BLaER1 (cell line): ENCODE measurements at regions not wholly inside any gene's neighbourhood (a gene's known extent, or its start where the extent isn't known, plus 50 kb on each side); places are given as distances from the start of the nearest gene placed in this dataset.

ENCODE experiments used
- H3K27ac ChIP-seq: shearing (Covaris generic); formaldehyde crosslinking; 2 replicates; pipeline ENCODE4 v1.8.1; 2022
- H3K27me3 ChIP-seq: shearing (Covaris generic); formaldehyde crosslinking; 2 replicates; pipeline ENCODE4 v1.8.1; 2022
- H3K36me3 ChIP-seq: shearing (Covaris generic); formaldehyde crosslinking; 2 replicates; pipeline ENCODE4 v1.8.1; 2022
- H3K4me1 ChIP-seq: shearing (Covaris generic); formaldehyde crosslinking; 2 replicates; pipeline ENCODE4 v1.8.1; 2022
- H3K4me2 ChIP-seq: shearing (Covaris generic); formaldehyde crosslinking; 2 replicates; pipeline ENCODE4 v1.8.1; 2022
- H3K4me3 ChIP-seq: shearing (Covaris generic); formaldehyde crosslinking; 2 replicates; pipeline ENCODE4 v1.8.1; 2022
- H3K9ac ChIP-seq: shearing (Covaris generic); formaldehyde crosslinking; 2 replicates; pipeline ENCODE4 v1.8.1; 2022
- H3K9me3 ChIP-seq: shearing (Covaris generic); formaldehyde crosslinking; 2 replicates; pipeline ENCODE4 v1.8.1; 2022
- H4K20me1 ChIP-seq: shearing (Covaris generic); formaldehyde crosslinking; 2 replicates; pipeline ENCODE4 v1.8.1; 2022
- Cebpa-rat ChIP-seq: shearing (Covaris generic); IDR thresholded peaks from 2 replicates; pipeline ENCODE4 v1.8.1; 2022

GRCh38 chr14:43249116-43249515 lies 1258.0 kb downstream of the FSCB start:
- H3K27me3 ChIP-seq = no peaks in the 10 kb centered on the region
- no peaks in the 10 kb centered on the region for H3K4me1 ChIP-seq
- no peak overlapping the region for H3K27ac ChIP-seq
- H3K4me2 ChIP-seq = no peak overlapping the region
- no peak overlapping the region for H3K9ac ChIP-seq
- no peak for TF ChIP-seq Cebpa-rat
- H3K9me3 ChIP-seq = no peaks in the 10 kb centered on the region
- H3K4me3 ChIP-seq = no peak overlapping the region
- no peaks in the 10 kb centered on the region for H3K36me3 ChIP-seq
- no peaks in the 10 kb centered on the region for H4K20me1 ChIP-seq

GRCh38 chr14:43247877-43248276 lies 1259.2 kb downstream of the FSCB start:
- no peaks in the 10 kb centered on the region for H3K9me3 ChIP-seq
- no peak overlapping the region for H3K27ac ChIP-seq
- no peak overlapping the region for H3K4me2 ChIP-seq
- H3K4me1 ChIP-seq = no peaks in the 10 kb centered on the region
- no peak overlapping the region for H3K4me3 ChIP-seq
- no peaks in the 10 kb centered on the region for H3K36me3 ChIP-seq
- TF ChIP-seq Cebpa-rat = no peak
- H3K9ac ChIP-seq = no peak overlapping the region
- no peaks in the 10 kb centered on the region for H3K27me3 ChIP-seq
- H4K20me1 ChIP-seq = no peaks in the 10 kb centered on the region

- Histone ChIP-seq H3K27ac (no peak overlapping the region), H3K9ac (no peak overlapping the region), H3K4me2 (no peak overlapping the region), H3K4me1 (no peaks in the 10 kb centered on the region), H3K36me3 (no peaks in the 10 kb centered on the region), H3K9me3 (no peaks in the 10 kb centered on the region), H3K4me3 (no peak overlapping the region), H3K27me3 (no peaks in the 10 kb centered on the region), H4K20me1 (no peaks in the 10 kb centered on the region)
- TF ChIP-seq Cebpa-rat = no peak
These were observed 1262.9 kb downstream of the FSCB start for GRCh38 chr14:43244142-43244625.

DNA sequence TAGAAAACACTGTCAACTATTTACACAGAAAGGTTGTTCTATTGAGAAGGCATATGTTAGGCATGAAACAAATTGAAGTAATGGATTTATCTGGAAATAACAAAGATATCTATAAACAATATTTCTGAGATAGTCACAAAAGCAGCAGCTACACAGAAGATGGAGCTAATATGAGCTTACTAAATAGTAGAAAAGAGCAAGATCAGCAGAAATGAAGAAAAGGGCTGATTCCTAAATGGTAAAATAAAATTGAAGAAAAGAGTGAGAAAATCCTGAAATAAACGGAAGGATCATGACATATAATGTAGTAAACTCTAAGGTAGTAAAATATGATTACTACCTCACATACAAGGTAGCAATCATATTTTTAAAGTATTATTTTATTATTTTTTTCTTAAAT lies 1263.9 kb downstream of the FSCB start:
- H4K20me1 ChIP-seq = no peaks in the 10 kb centered on the region
- H3K9me3 ChIP-seq = no peaks in the 10 kb centered on the region
- no peaks in the 10 kb centered on the region for H3K27me3 ChIP-seq
- no peaks in the 10 kb centered on the region for H3K36me3 ChIP-seq
- TF ChIP-seq Cebpa-rat = no peak
- H3K27ac ChIP-seq = no peak overlapping the region
- no peaks in the 10 kb centered on the region for H3K4me1 ChIP-seq
- H3K9ac ChIP-seq = no peak overlapping the region
- no peak overlapping the region for H3K4me2 ChIP-seq
- no peak overlapping the region for H3K4me3 ChIP-seq

- Histone ChIP-seq H3K9ac (no peak overlapping the region), H3K9me3 (no peaks in the 10 kb centered on the region), H3K27me3 (no peaks in the 10 kb centered on the region), H4K20me1 (no peaks in the 10 kb centered on the region), H3K4me2 (no peak overlapping the region), H3K4me1 (no peaks in the 10 kb centered on the region), H3K27ac (no peak overlapping the region), H3K4me3 (no peak overlapping the region), H3K36me3 (no peaks in the 10 kb centered on the region)
- no peak for TF ChIP-seq Cebpa-rat
These were observed 1274.8 kb downstream of the FSCB start for GRCh38 chr14:43232261-43232660.

GRCh38 chr14:43215524-43215923 lies 1291.6 kb downstream of the FSCB start:
- no peaks in the 10 kb centered on the region for H3K9me3 ChIP-seq
- H4K20me1 ChIP-seq = no peaks in the 10 kb centered on the region
- no peaks in the 10 kb centered on the region for H3K4me1 ChIP-seq
- TF ChIP-seq Cebpa-rat = no peak
- no peaks in the 10 kb centered on the region for H3K27me3 ChIP-seq
- H3K4me2 ChIP-seq = no peak overlapping the region
- H3K4me3 ChIP-seq = no peak overlapping the region
- H3K36me3 ChIP-seq = no peaks in the 10 kb centered on the region
- no peak overlapping the region for H3K27ac ChIP-seq
- H3K9ac ChIP-seq = no peak overlapping the region

- Histone ChIP-seq H3K4me3 (no peak overlapping the region), H3K27ac (no peak overlapping the region), H3K9ac (no peak overlapping the region), H3K9me3 (no peaks in the 10 kb centered on the region), H3K27me3 (no peaks in the 10 kb centered on the region), H3K4me2 (no peak overlapping the region), H4K20me1 (no peaks in the 10 kb centered on the region), H3K36me3 (no peaks in the 10 kb centered on the region), H3K4me1 (no peaks in the 10 kb centered on the region)
- TF ChIP-seq Cebpa-rat = no peak
These were observed 1299.9 kb downstream of the FSCB start for GRCh38 chr14:43207189-43207588.

DNA sequence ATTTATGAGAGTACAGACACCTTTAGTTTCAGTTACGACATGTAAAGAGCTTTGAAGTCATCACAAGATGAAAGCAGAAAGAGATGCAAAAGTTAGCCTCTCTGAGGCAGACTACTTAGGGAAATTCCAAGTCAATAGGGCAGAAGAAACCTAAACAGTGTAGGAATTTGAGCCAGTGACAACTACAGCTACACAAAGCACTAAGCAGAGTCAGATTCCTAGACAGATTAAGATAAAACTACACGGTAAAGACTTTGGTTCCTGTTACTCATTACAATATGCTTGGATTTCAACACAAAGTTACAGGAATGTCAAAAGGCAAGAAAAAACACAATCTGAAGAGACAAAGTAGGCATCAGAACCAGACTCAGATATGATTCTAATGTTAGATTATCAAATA lies 1302.3 kb downstream of the FSCB start:
- Histone ChIP-seq H3K4me2 (no peak overlapping the region), H3K9ac (no peak overlapping the region), H3K4me1 (no peaks in the 10 kb centered on the region), H3K27me3 (no peaks in the 10 kb centered on the region), H4K20me1 (no peaks in the 10 kb centered on the region), H3K36me3 (no peaks in the 10 kb centered on the region), H3K9me3 (no peaks in the 10 kb centered on the region), H3K4me3 (no peak overlapping the region), H3K27ac (no peak overlapping the region)
- TF ChIP-seq Cebpa-rat = no peak

- Histone ChIP-seq H3K4me1 (no peaks in the 10 kb centered on the region), H4K20me1 (no peaks in the 10 kb centered on the region), H3K9ac (no peak overlapping the region), H3K36me3 (no peaks in the 10 kb centered on the region), H3K9me3 (no peaks in the 10 kb centered on the region), H3K27me3 (no peaks in the 10 kb centered on the region), H3K4me2 (no peak overlapping the region), H3K4me3 (no peak overlapping the region), H3K27ac (no peak overlapping the region)
- no peak for TF ChIP-seq Cebpa-rat
These were observed 1306.6 kb downstream of the FSCB start for GRCh38 chr14:43200519-43200918.

- no peak overlapping the region for H3K9ac ChIP-seq
- no peaks in the 10 kb centered on the region for H4K20me1 ChIP-seq
- H3K36me3 ChIP-seq = no peaks in the 10 kb centered on the region
- no peak for TF ChIP-seq Cebpa-rat
- H3K9me3 ChIP-seq = no peaks in the 10 kb centered on the region
- no peak overlapping the region for H3K27ac ChIP-seq
- no peaks in the 10 kb centered on the region for H3K27me3 ChIP-seq
- H3K4me3 ChIP-seq = no peak overlapping the region
- no peaks in the 10 kb centered on the region for H3K4me1 ChIP-seq
- no peak overlapping the region for H3K4me2 ChIP-seq
These were observed 1308.6 kb downstream of the FSCB start for GRCh38 chr14:43198465-43198864.

DNA sequence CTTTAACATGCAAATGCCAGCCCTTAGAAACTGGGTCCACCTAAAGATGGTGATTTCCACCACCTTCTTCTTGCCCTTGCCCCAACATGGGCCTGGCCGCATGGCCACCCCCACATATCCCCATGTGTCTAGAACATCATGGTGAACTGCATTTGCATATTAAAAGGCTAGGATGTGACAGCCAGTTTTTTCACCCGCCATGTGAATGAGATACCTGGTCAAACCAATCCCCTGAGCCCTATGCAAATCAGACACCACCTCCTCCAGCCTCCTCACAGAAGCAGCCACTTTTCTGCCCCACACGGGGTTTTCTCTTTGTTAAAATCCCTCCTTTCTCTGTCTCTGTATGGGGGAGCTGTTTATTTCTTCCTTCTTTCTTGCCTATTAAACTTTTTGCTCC lies 1322.5 kb downstream of the FSCB start:
- no peaks in the 10 kb centered on the region for H3K27me3 ChIP-seq
- no peaks in the 10 kb centered on the region; the same call in 1 of the 2 replicates for H3K9me3 ChIP-seq
- H3K4me3 ChIP-seq = no peak overlapping the region
- H3K27ac ChIP-seq = no peak overlapping the region
- no peak overlapping the region for H3K9ac ChIP-seq
- H4K20me1 ChIP-seq = no peaks in the 10 kb centered on the region
- H3K36me3 ChIP-seq = no peaks in the 10 kb centered on the region
- no peak overlapping the region for H3K4me2 ChIP-seq
- H3K4me1 ChIP-seq = no peaks in the 10 kb centered on the region
- no peak for TF ChIP-seq Cebpa-rat
